ENCODE measurements at regions not wholly inside any gene's neighbourhood (a gene's known extent, or its start where the extent isn't known, plus 50 kb on each side); places are given as distances from the start of the nearest gene placed in this dataset.

- TF ChIP-seq, protein P1, sequence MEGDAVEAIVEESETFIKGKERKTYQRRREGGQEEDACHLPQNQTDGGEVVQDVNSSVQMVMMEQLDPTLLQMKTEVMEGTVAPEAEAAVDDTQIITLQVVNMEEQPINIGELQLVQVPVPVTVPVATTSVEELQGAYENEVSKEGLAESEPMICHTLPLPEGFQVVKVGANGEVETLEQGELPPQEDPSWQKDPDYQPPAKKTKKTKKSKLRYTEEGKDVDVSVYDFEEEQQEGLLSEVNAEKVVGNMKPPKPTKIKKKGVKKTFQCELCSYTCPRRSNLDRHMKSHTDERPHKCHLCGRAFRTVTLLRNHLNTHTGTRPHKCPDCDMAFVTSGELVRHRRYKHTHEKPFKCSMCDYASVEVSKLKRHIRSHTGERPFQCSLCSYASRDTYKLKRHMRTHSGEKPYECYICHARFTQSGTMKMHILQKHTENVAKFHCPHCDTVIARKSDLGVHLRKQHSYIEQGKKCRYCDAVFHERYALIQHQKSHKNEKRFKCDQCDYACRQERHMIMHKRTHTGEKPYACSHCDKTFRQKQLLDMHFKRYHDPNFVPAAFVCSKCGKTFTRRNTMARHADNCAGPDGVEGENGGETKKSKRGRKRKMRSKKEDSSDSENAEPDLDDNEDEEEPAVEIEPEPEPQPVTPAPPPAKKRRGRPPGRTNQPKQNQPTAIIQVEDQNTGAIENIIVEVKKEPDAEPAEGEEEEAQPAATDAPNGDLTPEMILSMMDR (IDR thresholded peaks at IDR 0.05): no peak
- TF ChIP-seq POLR2A (IDR thresholded peaks at IDR 0.05): no peak
- no peak for TF ChIP-seq POLR2AphosphoS5 (IDR thresholded peaks at IDR 0.05)
Measured at GRCh38 chr12:34190054-34190453, 167.8 kb downstream of the ALG10 start.
